ENCODE measurements at regions not wholly inside any gene's neighbourhood (a gene's known extent, or its start where the extent isn't known, plus 50 kb on each side); places are given as distances from the start of the nearest gene placed in this dataset.

DNA sequence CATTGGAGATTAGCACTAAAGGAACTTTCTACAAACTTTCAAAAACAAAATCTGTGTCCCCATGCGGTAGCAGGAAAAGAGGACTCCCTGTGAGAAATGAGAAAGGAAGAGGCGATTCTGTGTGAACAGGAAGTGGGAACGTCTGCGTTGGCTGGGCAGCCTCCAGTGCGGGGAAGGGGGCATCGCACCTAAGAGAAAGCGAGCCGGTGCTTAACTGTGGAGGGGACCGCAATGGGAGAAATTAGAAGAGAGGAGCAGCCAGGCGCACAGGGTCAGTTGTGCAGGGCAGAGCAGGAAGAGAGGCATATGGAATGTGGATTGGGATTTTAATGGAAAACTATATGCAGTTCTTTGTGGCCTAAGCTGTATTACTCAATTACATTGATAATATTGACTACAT is 77.4 kb upstream of the DOCK9 start:
- no peaks in the 10 kb centered on the region for H3K9me3 ChIP-seq (ENCODE audit: control insufficient read depth in 1 of 2, insufficient read depth in 1 of 2, low read depth in 1 of 2, low read length in 2 of 2)
- no peak overlapping the region for H3K4me3 ChIP-seq (replicated peaks in 1 of 2; ENCODE audit: low read depth in 1 of 2, low read length in 2 of 2)
- H3K79me2 ChIP-seq (ENCODE audit: insufficient read depth, low read length), result peaks cover 30% of the 10 kb centered on the region
- intact Hi-C loops (cut with micrococcal nuclease), result no loop called here
- no peak overlapping the region for H3K27ac ChIP-seq (ENCODE audit: low read depth, low read length)
- H3K4me1 ChIP-seq (ENCODE audit: control insufficient read depth in 1 of 2, insufficient read depth in 2 of 2, low read length in 2 of 2), result peaks cover 0 to 10% of the 10 kb centered on the region in 2 experiments; a peak in 1 of 4 replicates
- H4K20me1 ChIP-seq (ENCODE audit: insufficient read depth), result no peaks in the 10 kb centered on the region
- H3K9me2 ChIP-seq (ENCODE audit: insufficient read depth), result no peaks in the 10 kb centered on the region
- no peak for ATAC-seq
- no peak for DNase-seq (ENCODE audit: low read depth, low spot score)
- H3K36me3 ChIP-seq (ENCODE audit: control insufficient read depth in 1 of 2, insufficient read depth in 2 of 2, low read length in 2 of 2), result no peaks in the 10 kb centered on the region
- TF ChIP-seq CTCF (IDR thresholded peaks at IDR 0.05 in 2 of 3, conservative IDR thresholded peaks at IDR 0.05 in 1 of 3; ENCODE audit: borderline replicate concordance in 1 of 3, insufficient read depth in 1 of 3, low read depth in 2 of 3, low read length in 2 of 3) (no peak), ELF1 (IDR thresholded peaks at IDR 0.05; ENCODE audit: borderline replicate concordance, low read depth) (no peak), ATF3 (IDR thresholded peaks at IDR 0.05) (no peak), SRF (IDR thresholded peaks at IDR 0.05; ENCODE audit: low read depth) (no peak)
- H2AFZ ChIP-seq (ENCODE audit: low read depth, low read length, poor library complexity, severe bottlenecking), result no peak overlapping the region
- POLR2A ChIA-PET, result no interaction called here
- BruUV-seq (replicated peaks), result no TSS peak
- H3K27me3 ChIP-seq (ENCODE audit: insufficient read depth, low read length), result no peaks in the 10 kb centered on the region
- no peak overlapping the region for H3K9ac ChIP-seq (ENCODE audit: low read length)
- CTCF ChIA-PET, result no interaction called here
- RAD21 ChIA-PET (ENCODE audit: low non-redundant PET in 1 of 2, low total read pairs in 2 of 2, uncharacterized antibody in 2 of 2, unreplicated experiment in 2 of 2), result no interaction called here
- no peak overlapping the region for H3K4me2 ChIP-seq (ENCODE audit: low read length)

GRCh38 chr13:99055735-99056134 is 77.9 kb upstream of the DOCK9 start:
- TF ChIP-seq RAD21 (IDR thresholded peaks at IDR 0.05; ENCODE audit: low read depth), result no peak
- no peak for TF ChIP-seq CBX3 (IDR thresholded peaks at IDR 0.05; ENCODE audit: low read depth)
- no peak for TF ChIP-seq ZFX (IDR thresholded peaks at IDR 0.05)
- TF ChIP-seq ZNF274 (IDR thresholded peaks at IDR 0.05; ENCODE audit: low read depth, low read length), result no peak
- TF ChIP-seq EZH2phosphoT487 (IDR thresholded peaks at IDR 0.05; ENCODE audit: borderline replicate concordance), result no peak
- TF ChIP-seq ELF1 (IDR thresholded peaks at IDR 0.05; ENCODE audit: borderline replicate concordance, low read depth), result no peak
- no peak for TF ChIP-seq POLR2A (IDR thresholded peaks at IDR 0.05; ENCODE audit: borderline replicate concordance, extremely low read depth, insufficient read depth, insufficient read length)
- no peak for TF ChIP-seq ZBTB33 (IDR thresholded peaks at IDR 0.05; ENCODE audit: extremely low read depth, insufficient replicate concordance, low read length)
- no peak for TF ChIP-seq SIN3A (IDR thresholded peaks at IDR 0.05; ENCODE audit: low read depth)

More at GRCh38 chr13:99055735-99056134, 77.9 kb upstream of the DOCK9 start:
- ChIA-PET CTCF (no interaction called here), POLR2A (no interaction called here), RAD21 (ENCODE audit: low non-redundant PET in 1 of 2, low total read pairs in 2 of 2, uncharacterized antibody in 2 of 2, unreplicated experiment in 2 of 2) (no interaction called here)
- BruUV-seq (replicated peaks), result no TSS peak
- H3K9me3 ChIP-seq (ENCODE audit: control insufficient read depth in 1 of 2, insufficient read depth in 1 of 2, low read depth in 1 of 2, low read length in 2 of 2), result no peaks in the 10 kb centered on the region
- H4K20me1 ChIP-seq (ENCODE audit: insufficient read depth), result no peaks in the 10 kb centered on the region
- no peaks in the 10 kb centered on the region for H3K27me3 ChIP-seq (ENCODE audit: insufficient read depth, low read length)
- DNase-seq (ENCODE audit: low read depth, low spot score) (no peak), ATAC-seq (no peak)
- no peaks in the 10 kb centered on the region for H3K9me2 ChIP-seq (ENCODE audit: insufficient read depth)
- H3K4me1 ChIP-seq (ENCODE audit: control insufficient read depth in 1 of 2, insufficient read depth in 2 of 2, low read length in 2 of 2), result peaks cover 0 to 10% of the 10 kb centered on the region in 2 experiments; a peak in 1 of 4 replicates
- H3K9ac ChIP-seq (ENCODE audit: low read length), result no peak overlapping the region
- H3K36me3 ChIP-seq (ENCODE audit: control insufficient read depth in 1 of 2, insufficient read depth in 2 of 2, low read length in 2 of 2), result no peaks in the 10 kb centered on the region
- H2AFZ ChIP-seq (ENCODE audit: low read depth, low read length, poor library complexity, severe bottlenecking), result no peak overlapping the region
- H3K4me3 ChIP-seq (replicated peaks in 1 of 2; ENCODE audit: low read depth in 1 of 2, low read length in 2 of 2), result no peak overlapping the region
- peaks cover 30% of the 10 kb centered on the region for H3K79me2 ChIP-seq (ENCODE audit: insufficient read depth, low read length)
- intact Hi-C loops (cut with micrococcal nuclease), result no loop called here
- no peak overlapping the region for H3K27ac ChIP-seq (ENCODE audit: low read depth, low read length)
- H3K4me2 ChIP-seq (ENCODE audit: low read length), result no peak overlapping the region

Data from HCT116 (cell line).